DMS53 (cell line): ENCODE measurements at regions not wholly inside any gene's neighbourhood (a gene's known extent, or its start where the extent isn't known, plus 50 kb on each side); places are given as distances from the start of the nearest gene placed in this dataset.
A peak's percentile ranks its signal among the peaks of the same experiment; 100 is the strongest.

ENCODE experiments used
- DNase-seq: peaks from one replicate; lab custom pipeline; 2025; lab: John Stamatoyannopoulos, UW

DNA sequence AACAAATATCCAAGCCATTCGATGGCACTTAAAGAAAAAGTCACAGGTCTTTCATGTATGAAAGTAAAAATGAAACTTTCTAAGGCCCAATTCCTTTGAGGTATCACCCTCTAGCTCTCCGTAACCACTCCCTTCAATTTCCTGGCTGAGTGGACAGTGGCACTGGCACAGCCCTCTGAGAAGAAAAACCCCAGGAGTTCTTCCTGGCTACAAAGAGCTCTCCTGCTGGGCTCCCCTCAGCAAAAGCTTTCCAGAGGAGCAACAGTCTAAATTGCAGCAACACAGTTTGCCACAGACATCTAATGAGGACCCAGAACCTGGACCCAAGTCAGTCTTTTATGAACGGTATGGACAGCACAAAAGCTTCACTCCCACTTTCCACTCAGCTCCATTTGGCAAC, 71.8 kb downstream of the FUNDC1 start:
- DNase-seq, result no peak

DNA sequence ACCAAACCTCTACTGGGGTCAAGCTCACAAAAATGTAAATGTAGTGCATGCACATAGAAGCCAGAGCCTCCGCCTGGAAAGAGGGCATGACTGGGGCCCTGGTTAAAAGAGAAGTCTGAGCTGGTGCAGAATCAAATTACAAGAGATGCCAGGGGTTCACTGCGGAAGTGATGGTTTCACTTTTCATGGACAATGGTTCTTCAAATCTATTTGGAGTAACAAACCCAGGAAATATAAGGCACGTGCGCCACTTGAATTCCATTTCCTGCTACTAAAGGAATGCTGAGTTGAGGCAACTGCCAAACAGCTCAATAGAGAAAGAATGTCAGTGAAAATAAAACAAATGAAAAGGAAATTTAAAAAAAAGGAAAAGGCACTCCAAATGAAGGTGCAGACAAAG, 79.8 kb downstream of the FUNDC1 start:
- peak; percentile 49 for DNase-seq

DNA sequence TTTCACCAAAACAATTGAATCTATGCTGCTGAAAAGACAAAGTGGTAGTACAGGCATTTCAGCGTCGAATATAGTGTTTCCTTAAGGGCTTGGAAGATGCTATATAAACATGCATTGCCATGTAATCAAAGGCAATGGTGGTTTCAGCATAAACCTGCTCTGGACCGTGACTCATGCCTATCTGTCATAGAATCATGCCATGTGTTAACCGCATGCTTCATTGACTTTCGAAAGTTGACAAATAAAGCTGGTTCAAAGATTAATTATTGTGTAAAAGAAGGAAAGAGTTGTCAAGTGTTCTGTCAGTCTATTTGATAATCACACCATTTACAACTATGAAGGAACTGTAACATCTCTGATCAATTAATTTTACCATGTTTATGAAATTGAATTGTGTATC, 83.2 kb downstream of the FUNDC1 start:
- DNase-seq, result peak; percentile 88

DNA sequence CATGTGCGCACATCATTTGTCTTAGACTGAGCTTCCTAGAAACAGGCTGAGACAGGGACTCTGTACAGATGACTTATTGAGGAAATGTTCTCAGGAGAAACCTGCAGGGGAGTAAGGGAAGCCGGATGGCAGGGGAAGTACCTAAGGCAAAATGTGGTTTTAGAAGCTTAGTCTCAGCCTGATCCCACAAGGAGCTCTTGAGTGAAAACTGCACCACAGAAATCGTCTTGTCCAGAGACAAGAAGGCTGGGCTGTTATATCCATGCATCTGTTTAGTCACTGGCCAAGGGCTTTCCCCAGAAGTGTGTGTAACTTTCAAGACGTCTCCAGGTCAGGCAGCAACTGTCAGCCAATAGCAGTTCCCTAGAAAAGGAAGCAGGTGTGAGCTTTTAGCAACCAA, 86.0 kb downstream of the FUNDC1 start:
- DNase-seq, result no peak

DNA sequence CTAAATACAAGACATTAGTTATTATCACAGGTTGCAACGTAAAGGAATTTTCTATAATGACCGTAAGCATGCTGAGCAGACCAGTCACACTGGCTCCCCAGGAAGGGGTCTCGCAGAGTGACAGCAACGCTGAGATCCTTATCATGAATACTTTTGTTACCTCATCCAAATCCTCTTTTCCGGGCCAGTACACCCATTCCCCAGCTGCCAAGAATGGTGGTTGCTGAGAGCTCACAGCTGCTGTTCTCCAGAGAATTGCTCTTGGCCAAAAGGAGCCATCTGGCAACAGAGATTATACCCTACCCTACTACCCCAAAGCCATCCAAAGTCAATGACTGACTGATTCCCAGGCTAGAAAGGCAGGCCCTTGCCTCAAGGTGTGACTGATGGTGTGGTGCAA, 91.6 kb downstream of the FUNDC1 start:
- no peak for DNase-seq

DNA sequence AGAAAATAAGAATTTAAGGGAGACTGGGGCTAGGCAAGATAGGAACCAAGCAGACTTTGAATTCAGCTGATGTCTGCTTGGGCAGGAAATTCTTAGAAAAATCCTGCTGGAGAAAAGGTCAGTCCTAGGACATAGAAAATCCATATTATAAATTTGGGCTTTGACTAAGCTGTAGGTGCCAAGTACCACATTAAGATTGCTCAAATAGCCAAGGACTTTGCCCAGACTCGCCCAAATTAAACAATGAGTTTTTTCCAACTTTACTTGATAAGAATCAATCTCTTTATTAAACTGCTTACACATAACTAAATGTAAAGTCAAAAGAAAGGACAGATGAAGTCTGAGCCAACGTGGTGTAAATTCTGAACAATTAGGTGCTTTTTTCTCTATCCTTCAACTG, 95.4 kb downstream of the FUNDC1 start:
- DNase-seq, result no peak

DNA sequence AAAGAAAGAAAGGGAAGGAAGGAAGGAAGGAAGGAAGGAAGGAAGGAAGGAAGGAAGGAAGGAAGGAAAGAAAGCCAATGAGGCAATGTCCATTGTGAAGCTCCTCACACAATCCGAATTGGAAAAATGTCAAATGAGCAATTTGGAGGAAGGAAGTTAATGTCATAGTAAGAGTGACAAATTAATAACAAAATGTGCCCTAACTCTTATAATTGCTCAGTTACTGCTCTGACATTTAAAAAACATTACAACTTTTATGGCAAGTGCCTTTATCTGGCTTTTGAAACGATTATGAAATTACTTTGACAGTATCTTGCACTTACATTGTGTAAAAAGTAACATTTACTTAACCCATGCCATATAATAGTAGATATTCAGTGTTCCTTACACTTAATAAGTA, 96.5 kb upstream of the EFHC2 start:
- DNase-seq, result no peak

DNA sequence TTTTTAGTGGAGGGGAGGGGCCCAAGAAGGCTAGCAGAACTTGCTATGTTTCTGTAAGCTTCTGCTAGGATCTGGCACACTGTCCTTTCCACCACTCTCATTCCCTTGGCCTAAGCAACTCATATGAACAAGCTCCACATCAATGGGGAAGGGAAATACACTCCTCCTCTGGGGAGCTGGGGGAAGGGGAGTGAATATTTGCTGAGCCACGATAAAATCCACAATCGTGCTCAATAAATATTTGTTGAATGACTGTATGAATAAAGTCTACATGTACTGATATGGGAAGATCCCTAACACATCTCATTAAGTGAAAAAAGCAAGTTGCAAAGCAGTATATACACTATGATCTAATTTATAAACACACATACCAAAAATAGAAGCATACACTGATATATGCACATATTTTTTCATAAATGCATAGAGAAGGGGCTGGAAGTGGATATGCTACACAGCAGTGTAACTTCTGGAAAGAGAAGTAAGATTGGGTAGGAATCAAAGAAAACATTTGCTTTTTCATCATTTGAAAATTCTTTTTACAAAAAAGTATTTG, 95.8 kb upstream of the EFHC2 start:
- DNase-seq, result peak; percentile 40

DNA sequence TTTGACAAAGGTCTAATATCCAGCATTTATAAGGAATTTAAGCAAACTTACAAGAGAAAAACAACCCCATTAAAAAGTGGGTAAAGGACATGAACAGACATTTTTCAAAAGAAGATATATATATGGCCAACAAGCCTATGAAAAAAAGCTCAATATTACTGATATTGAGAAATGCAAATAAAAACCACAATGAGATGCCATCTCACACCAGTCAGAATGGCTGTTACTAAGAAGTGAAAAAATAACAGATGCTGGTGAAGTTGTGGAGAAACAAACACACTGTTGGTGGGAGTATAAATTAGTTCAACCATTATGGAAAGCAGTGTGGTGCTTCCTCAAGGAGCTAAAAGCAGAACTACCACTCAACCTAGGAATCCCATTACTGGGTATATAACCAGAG, 91.6 kb upstream of the EFHC2 start:
- DNase-seq, result no peak

DNA sequence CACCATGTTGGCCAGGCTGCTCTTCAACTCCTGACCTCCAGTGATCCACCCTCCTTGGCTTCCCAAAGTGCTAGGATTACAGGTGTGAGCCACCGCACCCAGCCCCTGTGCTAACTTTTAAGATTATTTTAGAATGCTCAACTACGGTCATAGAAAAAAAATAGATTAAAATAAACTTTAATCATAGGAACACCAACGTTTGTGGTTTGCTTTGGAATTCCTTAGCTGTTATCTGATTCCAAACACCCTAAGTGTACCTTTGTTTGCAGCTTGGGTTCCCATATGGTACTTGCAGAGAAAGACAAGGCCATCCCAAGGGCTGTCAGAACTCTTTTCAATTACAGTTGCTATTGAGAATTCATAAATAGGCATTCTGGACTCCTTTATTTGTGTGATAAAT, 90.1 kb upstream of the EFHC2 start:
- no peak for DNase-seq

DNA sequence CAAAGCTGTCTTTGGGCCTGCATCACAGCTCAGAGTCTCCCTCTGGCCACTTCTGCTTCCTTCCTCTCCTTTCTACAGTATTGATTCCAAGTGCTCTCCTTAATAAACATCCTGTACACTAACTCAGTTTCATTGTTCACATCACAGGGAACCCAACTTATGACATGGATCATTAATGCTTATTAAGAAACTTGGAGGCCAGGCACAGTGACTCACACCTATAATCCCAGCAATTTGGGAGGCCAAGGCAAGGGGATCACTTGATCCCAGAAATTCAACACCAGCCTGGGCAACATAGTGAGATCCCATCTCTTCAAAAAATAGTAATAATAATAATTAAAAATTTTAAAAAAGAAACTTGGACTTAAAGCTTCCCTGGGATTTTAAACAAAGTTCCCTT, 89.2 kb upstream of the EFHC2 start:
- DNase-seq, result peak; percentile 2

DNA sequence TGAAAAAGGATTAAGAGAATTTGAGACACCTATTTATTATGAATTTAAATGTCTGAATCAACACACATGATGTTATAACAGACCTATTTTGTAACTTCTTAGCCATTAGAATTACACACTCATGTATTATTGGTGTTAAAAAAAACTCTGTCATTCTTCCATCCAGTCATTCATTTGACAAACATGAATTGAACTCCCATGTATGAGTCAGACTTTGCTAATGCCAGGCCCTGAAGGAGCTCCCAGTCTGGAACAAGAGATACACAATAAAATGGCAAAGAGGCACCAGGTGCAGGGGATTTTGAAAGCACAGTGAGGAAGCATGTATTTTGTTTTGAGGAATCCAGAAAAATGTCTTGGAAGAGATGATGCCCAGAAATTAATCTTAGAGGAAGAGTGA, 87.7 kb upstream of the EFHC2 start:
- peak; percentile 78 for DNase-seq

DNA sequence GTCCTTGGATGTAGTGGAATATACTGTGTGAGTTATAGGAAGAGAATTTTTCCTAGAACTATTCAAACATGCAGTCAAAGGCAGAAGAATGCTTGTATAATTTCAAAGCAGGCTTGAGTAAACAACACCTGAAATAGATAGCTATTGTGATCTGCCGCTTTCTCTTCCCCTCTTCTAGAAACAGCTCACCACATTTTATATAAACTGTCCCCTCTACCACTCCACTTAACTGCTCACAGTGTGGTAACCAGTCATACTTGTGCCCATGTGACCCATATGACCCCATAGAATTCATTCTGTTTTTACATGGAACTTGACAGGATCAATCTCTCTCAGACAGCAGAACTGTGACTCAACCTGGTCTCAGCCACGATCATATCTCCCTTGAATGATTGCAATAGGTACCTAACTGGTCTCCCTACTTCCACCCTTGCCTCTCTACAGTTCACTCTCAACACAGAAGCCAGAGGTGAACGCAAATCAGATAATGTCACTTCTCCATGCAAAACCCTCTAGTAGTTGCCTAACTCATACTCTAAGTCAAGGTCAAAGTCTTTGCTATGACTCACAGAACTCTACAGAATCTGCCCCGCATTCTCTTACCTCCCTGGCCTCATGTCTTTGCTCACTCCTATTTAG, 85.6 kb upstream of the EFHC2 start:
- peak; percentile 71 for DNase-seq

DNA sequence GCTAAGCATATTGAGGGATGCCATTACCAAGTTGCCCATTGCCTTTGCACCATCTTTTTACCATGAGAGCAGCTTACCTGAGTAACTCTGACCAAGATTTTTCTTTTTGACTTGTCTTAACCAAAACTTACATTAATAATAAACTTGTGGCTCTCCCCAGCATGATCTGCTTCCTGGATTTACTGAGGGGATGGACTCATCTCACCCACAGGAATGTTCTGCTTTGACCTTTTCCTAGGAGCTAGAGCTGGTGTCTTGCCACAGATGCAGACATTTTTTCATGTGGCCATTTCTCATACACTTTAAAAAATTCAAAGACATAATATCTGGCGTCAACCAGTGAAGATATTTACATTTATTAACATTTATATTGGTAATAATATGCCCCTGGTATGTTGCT, 79.2 kb upstream of the EFHC2 start:
- DNase-seq, result no peak

DNA sequence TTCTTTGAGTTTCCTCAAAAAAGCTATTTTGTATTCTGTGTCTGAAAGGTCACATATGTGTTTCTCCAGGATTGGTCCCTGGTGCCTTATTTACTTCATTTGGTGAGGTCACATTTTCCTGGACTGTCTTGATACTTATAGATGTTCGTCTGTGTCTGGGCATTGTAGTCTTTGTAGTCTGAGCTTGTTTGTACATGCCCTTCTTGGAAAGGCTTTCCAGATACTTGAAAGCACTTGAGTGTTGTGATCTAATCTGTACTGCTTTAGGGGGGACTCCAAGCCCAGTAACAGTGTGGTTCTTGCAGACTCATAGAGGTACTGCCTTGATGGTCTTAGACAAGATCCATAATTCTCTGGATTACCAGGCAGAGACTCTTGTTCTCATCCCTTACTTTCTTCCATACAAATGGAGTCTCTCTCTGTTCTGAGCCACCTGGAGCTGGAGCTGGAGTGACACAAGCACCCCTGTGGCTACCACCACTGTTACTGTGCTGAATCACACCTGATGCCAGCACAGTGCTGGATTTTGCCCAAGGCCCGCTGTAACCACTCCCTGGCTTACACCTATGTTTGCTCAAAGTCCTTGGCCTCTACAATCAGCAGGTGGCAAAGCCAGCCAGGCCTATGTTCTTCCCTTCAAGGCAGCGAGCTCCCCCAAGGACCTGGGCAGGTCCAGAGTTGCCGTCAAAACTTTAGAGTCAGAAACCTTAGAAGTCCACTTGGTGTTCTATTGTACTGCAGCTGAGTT, 72.3 kb upstream of the EFHC2 start:
- DNase-seq, result peak; percentile 7

DNA sequence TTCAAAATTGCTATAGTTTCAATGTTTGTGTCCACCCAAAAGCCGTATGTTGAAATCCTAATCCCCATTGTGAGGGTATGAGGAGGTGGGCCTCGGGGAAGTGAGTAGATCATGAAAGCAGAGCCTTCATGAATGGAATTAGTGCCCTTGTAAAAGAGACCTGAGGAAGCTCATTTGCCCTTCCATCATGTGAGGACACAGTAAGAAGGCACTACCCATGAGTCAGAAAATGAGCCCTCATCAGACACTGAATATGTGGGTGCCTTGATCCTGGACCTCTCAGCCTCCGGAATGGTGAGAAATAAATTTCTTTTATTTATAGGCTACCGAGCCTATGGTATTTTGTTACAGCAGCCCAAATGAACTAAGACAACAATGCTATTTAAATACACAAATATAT, 57.7 kb upstream of the EFHC2 start:
- DNase-seq, result no peak

DNA sequence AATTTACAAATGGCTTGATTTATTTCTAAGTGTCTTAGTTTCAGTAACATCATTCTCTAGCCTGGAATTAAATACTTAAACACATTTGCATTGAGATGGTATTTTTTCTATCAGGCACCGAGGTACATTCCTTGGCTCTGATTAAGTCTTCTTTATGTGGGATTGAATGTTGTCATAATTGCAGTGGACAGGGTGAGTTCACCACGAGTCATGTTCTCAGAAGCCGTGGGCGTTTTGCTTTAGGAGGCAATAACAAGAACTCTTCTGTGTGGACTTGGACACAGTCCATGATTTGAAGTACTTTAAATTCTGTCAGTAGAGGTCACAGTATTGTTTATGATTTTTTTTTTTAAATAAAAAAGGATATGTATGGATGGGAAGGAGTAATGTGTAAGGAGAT, 57.1 kb upstream of the EFHC2 start:
- peak; percentile 15 for DNase-seq

DNA sequence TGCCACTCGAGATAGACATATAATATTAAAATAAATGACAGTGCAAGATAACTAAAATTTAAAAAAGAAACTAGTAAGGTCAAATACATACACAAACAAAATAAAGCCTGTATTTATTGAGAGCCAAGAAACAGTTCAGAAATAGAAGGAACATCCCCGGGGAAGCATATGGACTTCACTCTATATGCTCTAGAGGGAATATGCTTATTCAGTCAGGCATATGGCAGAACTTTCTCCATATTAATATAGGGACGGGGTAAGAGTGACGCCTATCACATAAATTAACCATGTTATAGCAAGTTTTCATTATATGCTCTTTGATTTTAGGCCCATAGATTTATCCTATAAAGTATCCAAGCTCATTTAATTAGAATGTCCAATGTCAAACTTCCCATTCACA, 56.7 kb upstream of the EFHC2 start:
- no peak for DNase-seq
